Fibroblast of skin of right quadriceps (primary cell): ENCODE measurements at regions not wholly inside any gene's neighbourhood (a gene's known extent, or its start where the extent isn't known, plus 50 kb on each side); places are given as distances from the start of the nearest gene placed in this dataset.
"Not testable (repeated sequence)": the region's sequence is repeated elsewhere in the genome, so short reads cannot be mapped to it uniquely, and the experiment has no call there.

Experiments
- DNase-seq: peaks from one replicate; pipeline ENCODE4 v3.0.0-alpha.2; 2013

- DNase-seq, result no peak
Measured at GRCh38 chr10:107542607-107543006, 378.1 kb upstream of the SORCS1 start.

DNA sequence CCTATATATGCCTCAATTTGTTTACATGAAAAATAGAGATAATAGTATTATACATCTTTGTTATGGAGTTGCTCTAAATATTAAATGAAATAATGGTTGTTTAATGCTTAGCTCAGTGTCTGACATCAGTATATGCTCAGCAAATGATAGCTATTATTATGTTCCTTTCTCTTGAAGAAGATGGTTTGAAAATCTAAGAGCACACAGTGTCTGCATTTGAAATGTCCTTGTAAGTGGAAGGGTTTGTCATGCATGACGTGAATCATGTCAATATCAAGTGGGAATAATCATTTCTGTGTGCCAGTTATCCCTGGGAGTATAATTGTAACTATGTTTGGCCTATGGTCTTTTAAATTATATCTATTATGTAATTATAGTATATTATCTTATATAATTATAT, 377.5 kb upstream of the SORCS1 start:
- no peak for DNase-seq

DNA sequence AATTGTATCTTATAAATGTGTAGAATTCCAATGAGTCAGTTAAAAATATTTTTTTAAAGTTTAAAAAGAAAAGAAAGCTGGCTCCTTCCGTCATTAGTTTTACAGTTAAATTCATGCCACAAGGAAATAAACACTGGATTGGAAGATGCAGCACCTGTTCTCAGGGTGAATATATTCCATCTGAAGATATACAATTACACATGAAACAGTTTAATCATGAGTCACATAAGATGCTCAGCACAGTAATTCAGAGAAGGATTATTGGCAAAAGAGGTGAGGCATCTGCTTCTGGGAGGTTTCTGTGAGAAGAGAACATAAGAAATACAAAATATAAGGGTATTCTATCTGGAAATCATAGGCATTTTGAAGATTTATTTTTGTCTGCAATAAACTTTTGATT, 376.5 kb upstream of the SORCS1 start:
- DNase-seq, result no peak

GRCh38 chr10:107529350-107529749, 364.8 kb upstream of the SORCS1 start:
- no peak for DNase-seq

- no peak for DNase-seq
Measured at GRCh38 chr10:107520348-107520747, 355.8 kb upstream of the SORCS1 start.

GRCh38 chr10:107517811-107518210, 353.3 kb upstream of the SORCS1 start:
- no peak for DNase-seq

- DNase-seq, result no peak
Measured at GRCh38 chr10:107516349-107516748, 351.8 kb upstream of the SORCS1 start.

DNA sequence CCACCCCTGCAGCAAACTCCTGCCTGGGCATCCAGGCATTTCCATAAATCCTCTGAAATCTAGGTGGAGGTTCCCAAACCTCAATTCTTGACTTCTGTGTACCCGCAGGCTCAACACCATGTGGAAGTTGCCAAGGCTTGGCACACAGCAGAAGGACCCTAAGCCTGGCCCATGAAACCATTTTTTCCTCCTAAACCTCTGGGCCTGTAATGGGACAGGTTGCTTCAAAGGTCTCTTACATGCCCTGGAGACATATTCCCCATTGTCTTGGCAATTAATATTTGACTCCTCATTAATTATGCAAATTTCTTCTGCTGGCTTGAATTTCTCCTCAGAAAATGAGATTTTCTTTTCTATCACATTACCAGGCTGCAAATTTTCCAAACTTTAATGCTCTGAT, 339.5 kb upstream of the SORCS1 start:
- not testable (repeated sequence) for DNase-seq

DNA sequence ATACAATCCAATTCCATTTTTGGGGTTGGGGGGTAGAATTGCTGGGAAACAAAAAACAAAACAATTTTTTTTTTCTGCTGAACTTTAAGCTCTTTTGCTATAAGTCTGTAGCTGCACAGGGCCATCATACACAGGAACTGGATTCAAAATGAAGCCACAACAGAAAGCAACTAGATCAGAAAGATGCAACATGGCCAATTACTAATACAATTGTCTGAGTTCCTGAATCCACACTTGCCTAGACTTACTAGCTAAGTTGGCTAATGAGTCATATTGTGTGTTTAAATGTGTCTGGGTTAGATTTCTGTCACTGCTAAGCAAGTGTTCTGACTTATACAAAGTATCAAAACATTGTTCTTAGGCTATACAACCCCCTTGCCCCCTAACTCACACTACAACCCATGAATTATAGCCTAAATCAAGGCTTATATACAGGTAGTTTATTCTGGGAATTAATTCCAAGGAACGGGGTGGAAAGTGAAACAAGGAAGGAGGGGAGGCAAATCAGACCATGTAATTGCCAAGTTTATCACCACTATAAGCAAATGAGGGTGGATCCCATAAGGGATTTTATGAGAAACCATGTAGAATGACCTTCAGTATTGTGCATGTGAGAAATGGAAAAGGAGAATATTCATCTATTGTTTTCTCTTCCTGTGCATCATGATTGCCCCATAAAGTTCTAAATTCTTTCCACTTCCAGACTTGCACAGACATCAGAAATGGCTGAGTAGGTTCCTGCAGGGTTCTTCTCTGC, 337.9 kb upstream of the SORCS1 start:
- no peak for DNase-seq

DNA sequence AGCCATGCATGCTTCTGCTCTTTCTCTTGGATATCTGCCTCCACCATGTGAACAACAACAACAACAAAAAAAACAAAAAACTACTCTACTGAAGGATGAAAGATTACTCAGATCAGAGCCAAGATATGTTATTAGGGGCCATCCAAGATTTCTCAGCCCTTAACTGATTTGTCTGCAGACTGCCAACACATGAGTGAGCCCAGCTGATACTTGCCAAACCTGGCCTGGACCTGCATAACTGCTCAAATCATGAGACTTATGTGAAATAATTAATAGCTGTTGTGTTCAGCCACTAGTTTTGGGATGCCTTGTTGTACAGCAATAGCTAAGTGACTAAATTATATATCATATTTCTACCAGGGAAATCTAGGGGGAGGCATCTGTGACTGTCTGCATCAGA, 334.5 kb upstream of the SORCS1 start:
- DNase-seq, result no peak

- DNase-seq, result no peak
Measured at GRCh38 chr10:107497024-107497423, 332.5 kb upstream of the SORCS1 start.

GRCh38 chr10:107496594-107496993, 332.1 kb upstream of the SORCS1 start:
- DNase-seq, result no peak

DNA sequence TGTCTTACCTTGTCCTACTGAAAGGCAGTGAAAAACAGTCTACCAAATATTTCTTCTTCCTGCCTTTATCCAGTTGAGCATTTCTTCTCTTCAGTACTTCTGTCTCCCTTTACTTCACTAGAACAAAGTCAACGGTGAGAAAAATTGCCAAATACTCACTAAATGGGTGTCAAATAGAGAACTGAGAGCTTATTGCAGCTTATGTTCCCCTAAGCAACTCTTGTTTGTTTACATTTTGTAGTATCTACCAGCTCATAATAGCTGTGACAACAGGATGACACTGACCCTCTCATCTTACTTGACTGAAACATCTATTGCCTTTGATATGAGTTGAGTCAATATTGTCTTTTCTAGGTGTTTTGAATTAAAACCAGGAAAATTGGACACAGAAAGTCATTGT, 327.9 kb upstream of the SORCS1 start:
- DNase-seq, result no peak

GRCh38 chr10:107490389-107490788, 325.9 kb upstream of the SORCS1 start:
- DNase-seq, result no peak

DNA sequence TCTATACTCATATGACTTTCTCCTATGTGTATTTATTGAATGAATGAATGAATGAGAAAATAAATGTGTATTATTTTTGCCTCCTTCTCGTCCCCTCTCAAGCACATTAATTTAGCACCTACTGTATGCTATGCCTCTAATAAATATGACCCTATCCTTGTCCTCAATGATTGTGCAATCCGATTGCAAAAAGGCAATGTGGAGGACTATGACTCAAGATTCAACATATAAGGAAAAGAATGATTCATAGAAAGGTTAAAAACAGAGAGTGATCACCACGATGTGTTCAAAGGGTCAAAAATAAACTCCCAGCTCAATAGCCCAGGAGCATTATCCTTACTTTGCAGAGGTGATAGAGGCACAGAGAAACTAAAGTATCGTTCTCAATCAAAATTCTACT, 322.8 kb upstream of the SORCS1 start:
- no peak for DNase-seq

DNA sequence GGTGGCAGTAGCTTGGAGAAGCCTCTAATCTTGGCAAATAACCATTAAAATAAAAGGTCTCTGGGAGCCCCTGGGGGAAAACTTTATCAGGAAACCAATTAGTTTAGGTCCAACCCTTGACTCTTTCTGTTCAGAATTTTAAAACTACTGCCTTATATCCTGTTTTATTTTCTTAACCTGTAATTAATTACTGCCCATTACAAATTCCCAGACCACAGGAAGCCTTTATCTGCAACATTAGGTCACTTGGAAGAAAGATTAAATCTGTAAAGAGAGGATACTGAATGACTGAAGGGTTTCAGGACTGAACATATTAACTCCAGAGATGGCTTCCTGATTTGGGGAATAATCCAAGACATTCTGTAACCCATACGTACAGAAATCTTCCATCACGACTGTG, 320.5 kb upstream of the SORCS1 start:
- no peak for DNase-seq

DNA sequence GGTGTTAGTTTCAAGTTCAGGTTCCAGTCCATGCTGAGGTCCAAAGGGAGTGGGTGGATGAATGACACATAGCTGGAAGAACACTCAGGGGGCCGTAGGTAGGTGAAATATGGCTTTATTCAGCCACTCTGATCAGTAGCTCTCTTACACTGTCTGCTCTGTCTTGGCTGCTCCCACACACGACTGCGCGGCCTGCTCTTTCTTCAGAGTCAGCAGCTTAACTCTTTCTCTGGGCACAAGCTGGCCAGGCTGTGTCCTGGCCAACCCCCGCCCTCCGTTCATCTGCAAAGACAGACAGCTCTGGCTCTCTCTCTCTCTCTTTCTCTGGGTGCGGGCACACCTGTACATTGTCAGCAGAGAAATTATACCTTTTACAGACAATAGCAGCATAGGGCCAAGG, 317.4 kb upstream of the SORCS1 start:
- no peak for DNase-seq

DNA sequence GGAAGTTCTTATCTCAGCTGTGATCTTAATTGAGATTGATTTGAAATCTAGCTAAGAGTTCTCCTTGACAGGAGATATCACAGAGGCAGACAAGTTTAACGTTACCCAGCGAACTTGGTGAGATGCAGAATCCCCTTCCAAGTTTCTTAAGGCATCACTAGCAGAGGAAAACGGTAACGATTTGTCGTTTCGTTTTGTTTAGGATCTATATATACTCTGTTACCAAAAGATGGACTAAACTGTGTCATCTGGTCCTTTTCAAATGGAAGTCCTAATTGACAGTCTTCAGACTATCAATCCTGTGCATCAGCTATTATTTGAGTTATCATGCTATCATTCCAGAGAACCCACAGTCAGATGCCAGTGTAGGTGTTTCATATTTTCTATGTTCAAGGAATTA, 316.7 kb upstream of the SORCS1 start:
- DNase-seq, result no peak

DNA sequence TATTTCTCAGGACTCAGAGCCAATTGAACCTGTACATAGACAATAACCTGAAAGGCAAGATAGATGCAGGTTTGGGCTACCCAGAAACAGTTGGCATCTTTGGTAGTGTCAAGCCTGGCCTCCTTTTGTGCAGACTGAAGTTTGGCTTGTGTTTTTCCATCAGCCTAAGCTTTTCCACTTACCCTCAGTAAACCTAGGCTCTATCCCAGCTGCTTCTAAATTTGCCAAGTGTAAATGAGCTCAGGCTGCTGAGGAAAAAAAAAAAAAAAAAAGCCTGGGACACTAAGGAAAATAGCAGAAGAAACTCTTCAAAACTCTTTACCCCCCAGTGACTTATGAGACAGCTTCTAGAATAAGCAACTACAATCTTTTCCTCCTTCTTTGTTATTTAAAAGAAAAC, 316.3 kb upstream of the SORCS1 start:
- no peak for DNase-seq

DNA sequence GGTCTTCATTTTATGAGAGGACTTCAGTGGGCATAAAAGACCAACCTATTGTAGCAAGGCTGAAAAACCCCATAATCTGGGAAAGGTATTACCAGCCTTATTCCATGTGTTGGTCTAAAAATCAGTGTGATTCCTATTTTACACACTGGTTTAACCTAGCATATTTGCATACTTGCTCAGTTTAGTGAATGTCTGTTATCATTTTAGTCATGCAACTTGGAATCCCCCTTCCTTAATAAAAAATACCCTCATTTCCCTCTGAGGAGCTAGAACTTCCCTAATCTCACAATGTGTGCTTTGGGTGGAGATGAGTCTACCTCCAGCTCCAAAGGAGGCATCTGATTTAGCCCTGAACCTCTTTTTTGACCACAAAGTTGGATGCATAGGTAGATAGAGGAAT, 312.8 kb upstream of the SORCS1 start:
- DNase-seq, result no peak

- DNase-seq, result no peak
Measured at GRCh38 chr10:107476408-107476807, 311.9 kb upstream of the SORCS1 start.

- DNase-seq, result no peak
Measured at GRCh38 chr10:107474650-107475049, 310.1 kb upstream of the SORCS1 start.

DNA sequence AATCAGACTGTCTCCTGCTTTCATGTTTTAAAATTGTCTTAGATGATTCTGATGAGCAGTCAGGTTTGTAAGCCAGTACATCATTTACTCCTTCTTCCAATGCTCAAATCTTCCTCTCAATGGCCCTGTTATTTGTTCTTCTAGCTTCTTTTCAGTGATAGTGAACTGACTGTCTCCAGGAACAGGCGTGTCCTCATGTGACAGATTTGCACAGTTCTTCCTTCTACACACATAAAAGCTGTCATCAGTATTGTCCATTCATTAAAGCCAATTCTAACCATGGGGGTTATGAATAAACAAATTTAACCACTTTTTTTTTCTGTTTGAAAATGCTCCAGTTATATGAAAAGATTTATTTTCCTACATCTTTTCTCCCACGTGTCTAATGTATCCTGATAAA, 308.7 kb upstream of the SORCS1 start:
- DNase-seq, result no peak

DNA sequence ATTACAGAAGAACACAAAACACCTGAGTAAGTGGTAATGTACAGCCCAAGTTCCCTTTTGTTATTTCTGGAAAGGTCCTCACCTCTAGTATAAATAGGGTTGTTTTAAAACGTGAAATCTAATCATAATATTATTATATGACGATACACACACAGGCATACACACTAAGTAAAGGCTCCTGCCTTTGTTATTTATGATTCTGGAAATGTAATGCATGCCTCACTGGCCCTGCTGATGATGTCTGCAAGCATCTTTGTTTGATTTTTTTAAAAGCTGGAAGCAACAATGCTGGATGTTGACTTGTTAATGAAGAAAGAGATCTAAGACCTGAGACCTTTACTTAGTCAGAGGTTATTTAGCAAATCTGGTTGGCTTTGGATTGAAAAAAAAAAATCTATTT, 307.4 kb upstream of the SORCS1 start:
- DNase-seq, result no peak

- no peak for DNase-seq
Measured at GRCh38 chr10:107453561-107453960, 289.1 kb upstream of the SORCS1 start.

- no peak for DNase-seq
Measured at GRCh38 chr10:107451047-107451446, 286.5 kb upstream of the SORCS1 start.
